Prostate gland (tissue), 2 donors: ENCODE measurements at regions not wholly inside any gene's neighbourhood (a gene's known extent, or its start where the extent isn't known, plus 50 kb on each side); places are given as distances from the start of the nearest gene placed in this dataset.

Source experiments
- DNase-seq: peaks from one replicate; pipeline ENCODE4 v3.0.0-alpha.2; 2019; ENCODE audit warnings: low spot score
- H3K27ac ChIP-seq, 2 donors: fragments of 200-600 bp; sonication (generic); 2 replicates each; pipeline ENCODE4 v1.5.1; 2017 to 2019
- H3K27me3 ChIP-seq: fragments of 200-600 bp; sonication (generic); replicated peaks from 2 replicates; pipeline ENCODE4 v1.5.1; 2019; ENCODE audit not compliant: insufficient read depth
- H3K36me3 ChIP-seq, 2 donors: fragments of 200-600 bp; sonication (generic); 1 replicate in 1 of 2; 2 replicates in 1 of 2; pipeline versions ENCODE4 v1.5.1 to v1.8.1; 2017 to 2019
- H3K4me1 ChIP-seq: fragments of 200-600 bp; sonication (generic); replicated peaks from 2 replicates; pipeline ENCODE4 v1.5.1; 2019
- H3K4me3 ChIP-seq, 2 donors: fragments of 200-600 bp; sonication (generic); 2 replicates each; pipeline ENCODE4 v1.5.1; 2017 to 2019
- H3K9me3 ChIP-seq: fragments of 200-600 bp; sonication (generic); 2 replicates; pipeline ENCODE4 v1.5.1; 2017
- CTCF ChIP-seq, 4 experiments: fragments of 200-600 bp in 2 of 4; fragments of 450-650 bp in 2 of 4; sonication (generic) in 2 of 4; IDR thresholded peaks; 1 replicate in 3 of 4; 2 replicates in 1 of 4; pipeline ENCODE4 v1.5.1; 2016 to 2019; ENCODE audit warnings: antibody characterized with exemption in 4 of 4, mild to moderate bottlenecking in 2 of 4, moderate library complexity in 2 of 4
- POLR2A ChIP-seq: fragments of 450-650 bp; IDR thresholded peaks from one replicate; pipeline ENCODE4 v1.6.1; 2016; ENCODE audit warnings: antibody characterized with exemption, mild to moderate bottlenecking
- POLR2AphosphoS5 ChIP-seq: sonication (generic); formaldehyde crosslinking; IDR thresholded peaks from one replicate; pipeline ENCODE4 v1.6.1; 2017; ENCODE audit warnings: antibody characterized with exemption
- WGBS: methylation state at CpG from one replicate; pipeline ENCODE4 v1.1.5; 2018; 5-methylcytosine and 5-hydroxymethylcytosine counted together
- intact Hi-C: fragments of 100-400 bp; cut with DNase I; formaldehyde crosslinking; loops from one replicate; pipeline ENCODE4 v1.14.2; 2022

- Histone ChIP-seq H3K36me3 (no peaks in the 10 kb centered on the region), H3K27ac (no peak overlapping the region), H3K27me3 (no peaks in the 10 kb centered on the region), H3K4me3 (no peak overlapping the region), H3K4me1 (no peaks in the 10 kb centered on the region), H3K9me3 (no peaks in the 10 kb centered on the region)
- TF ChIP-seq POLR2AphosphoS5 (no peak), CTCF (IDR thresholded peaks at IDR 0.05) (no peak), POLR2A (no peak)
- DNase-seq: no peak
- intact Hi-C loops: no loop called here
These were observed 166.1 kb downstream of the ANKRD30B start for GRCh38 chr18:14914121-14914520.

- Histone ChIP-seq H3K27me3 (no peaks in the 10 kb centered on the region), H3K27ac (no peak overlapping the region), H3K4me3 (no peak overlapping the region), H3K36me3 (no peaks in the 10 kb centered on the region), H3K4me1 (no peaks in the 10 kb centered on the region), H3K9me3 (no peaks in the 10 kb centered on the region)
- no peak for DNase-seq
- TF ChIP-seq POLR2AphosphoS5: no peak
- no peak for TF ChIP-seq CTCF (IDR thresholded peaks at IDR 0.05)
- no peak for TF ChIP-seq POLR2A
- intact Hi-C loops: no loop called here
- WGBS: 86% methylated on average over 3 of the region's 3 CpGs
These were observed 166.8 kb downstream of the ANKRD30B start for GRCh38 chr18:14914771-14915170.

- Histone ChIP-seq H3K27ac (no peak overlapping the region), H3K4me1 (no peaks in the 10 kb centered on the region), H3K36me3 (no peaks in the 10 kb centered on the region), H3K27me3 (no peaks in the 10 kb centered on the region), H3K9me3 (no peaks in the 10 kb centered on the region), H3K4me3 (no peak overlapping the region)
- WGBS: 81% methylated on average over 1 of the region's 1 CpG
- no peak for TF ChIP-seq POLR2AphosphoS5
- TF ChIP-seq POLR2A: no peak
- TF ChIP-seq CTCF (IDR thresholded peaks at IDR 0.05): no peak
- DNase-seq: no peak
- intact Hi-C loops: no loop called here
These were observed 168.2 kb downstream of the ANKRD30B start for GRCh38 chr18:14916181-14916580.

GRCh38 chr18:14916851-14917250 lies 168.9 kb downstream of the ANKRD30B start:
- intact Hi-C loops: no loop called here
- Histone ChIP-seq H3K27me3 (no peaks in the 10 kb centered on the region), H3K4me3 (no peak overlapping the region), H3K4me1 (no peaks in the 10 kb centered on the region), H3K27ac (no peak overlapping the region), H3K9me3 (no peaks in the 10 kb centered on the region), H3K36me3 (no peaks in the 10 kb centered on the region)
- DNase-seq: no peak
- 87% methylated on average over 6 of the region's 6 CpGs for WGBS
- TF ChIP-seq POLR2AphosphoS5: no peak
- no peak for TF ChIP-seq CTCF (IDR thresholded peaks at IDR 0.05)
- TF ChIP-seq POLR2A: no peak

- H3K4me1 ChIP-seq: no peaks in the 10 kb centered on the region
- TF ChIP-seq CTCF (IDR thresholded peaks at IDR 0.05): no peak
- TF ChIP-seq POLR2AphosphoS5: no peak
- TF ChIP-seq POLR2A: no peak
- DNase-seq: no peak
- intact Hi-C loops: no loop called here
- no peaks in the 10 kb centered on the region for H3K9me3 ChIP-seq
- H3K36me3 ChIP-seq: no peaks in the 10 kb centered on the region
- WGBS: 59% methylated on average over 3 of the region's 3 CpGs
- no peaks in the 10 kb centered on the region for H3K27me3 ChIP-seq
- H3K27ac ChIP-seq: no peak overlapping the region
- H3K4me3 ChIP-seq: no peak overlapping the region
These were observed 169.3 kb downstream of the ANKRD30B start for GRCh38 chr18:14917311-14917710.
